GM12878 (cell line): ENCODE measurements at regions not wholly inside any gene's neighbourhood (a gene's known extent, or its start where the extent isn't known, plus 50 kb on each side); places are given as distances from the start of the nearest gene placed in this dataset.

ENCODE experiments used
- ATAC-seq: fragments of 200-7000 bp; cut with Tn5 transposase; 3 replicates; pipeline ENCODE4 v1.9.1; 2020; ENCODE audit warnings: mild to moderate bottlenecking, moderate library complexity
- BruUV-seq: library from RNA; stranded (reverse); fragments of 400-500 nt; replicated peaks from 2 replicates; lab custom pipeline; 2021; lab: Mats Ljungman, UMichigan
- CTCF ChIA-PET: fragments of 300-600 bp; sonication (Branson Sonifier 250); formaldehyde crosslinking; extraction: SDS; loops from one replicate; lab custom pipeline; 2021; ENCODE audit warnings: inconsistent platforms; lab: Yijun Ruan, JAX
- POLR2A ChIA-PET: fragments of 350-600 bp; formaldehyde crosslinking; extraction: SDS; loops from one replicate; lab custom pipeline; 2021; ENCODE audit warnings: inconsistent platforms; lab: Charles Lee
- RAD21 ChIA-PET: fragments of 300-600 bp; sonication (Branson Sonifier 250); formaldehyde crosslinking; loops from one replicate; lab custom pipeline; 2023; ENCODE audit warnings: antibody characterized with exemption; ENCODE audit not compliant: unreplicated experiment; lab: Charles Lee
- SMC1A ChIA-PET: fragments of 300-600 bp; sonication (Branson Sonifier 250); formaldehyde crosslinking; loops from one replicate; lab custom pipeline; 2023; ENCODE audit not compliant: unreplicated experiment, uncharacterized antibody; lab: Charles Lee
- DNase-seq: peaks from one replicate; pipeline ENCODE4 v3.0.0-alpha.2; 2011; ENCODE audit warnings: low read depth, low spot score
- FAIRE-seq: peaks from 3 replicates; lab custom pipeline; 2011; peaks lifted over from hg19 to GRCh38; lab: Jason Lieb, UNC
- H2AFZ ChIP-seq: 2 replicates; pipeline ENCODE4 v1.6.0; 2011; ENCODE audit warnings: low read depth, low read length, control low read depth; ENCODE audit not compliant: control insufficient read depth
- H3K27ac ChIP-seq: 2 replicates; pipeline ENCODE4 v1.5.1; 2011; ENCODE audit warnings: control low read depth; ENCODE audit not compliant: control insufficient read depth, insufficient read depth
- H3K27me3 ChIP-seq, 2 experiments: replicated peaks in 1 of 2; 2 replicates each; pipeline versions ENCODE4 v1.6.0 to v1.6.1; 2011; ENCODE audit warnings: low read length in 1 of 2; ENCODE audit not compliant: control insufficient read depth in 2 of 2, insufficient read depth in 2 of 2
- H3K36me3 ChIP-seq, 2 experiments: 2 replicates each; pipeline ENCODE4 v1.5.1; 2011; ENCODE audit warnings: low read length in 1 of 2; ENCODE audit not compliant: control insufficient read depth in 2 of 2, insufficient read depth in 2 of 2
- H3K4me1 ChIP-seq: 2 replicates; pipeline ENCODE4 v1.6.1; 2011; ENCODE audit warnings: mild to moderate bottlenecking, low read length, moderate library complexity, mixed read lengths; ENCODE audit not compliant: control insufficient read depth, insufficient read depth
- H3K4me2 ChIP-seq: 2 replicates; pipeline ENCODE4 v1.6.0; 2011; ENCODE audit warnings: control low read depth; ENCODE audit not compliant: control insufficient read depth, insufficient read depth
- H3K4me3 ChIP-seq: fragments of 200-600 bp; sonication (generic); 2 replicates; pipeline ENCODE4 v1.5.1; 2016
- H3K79me2 ChIP-seq: 2 replicates; pipeline ENCODE4 v1.6.0; 2011; ENCODE audit warnings: low read length; ENCODE audit not compliant: control insufficient read depth, insufficient read depth
- H3K9ac ChIP-seq: 2 replicates; pipeline ENCODE4 v1.8.0; 2011; ENCODE audit warnings: low read length, control low read depth, mixed read lengths; ENCODE audit not compliant: control insufficient read depth, insufficient read depth
- H3K9me3 ChIP-seq: replicated peaks from 3 replicates; pipeline ENCODE4 v1.5.1; 2011; ENCODE audit warnings: mild to moderate bottlenecking, low read length; ENCODE audit not compliant: control insufficient read depth, insufficient read depth
- H4K20me1 ChIP-seq: 2 replicates; pipeline ENCODE4 v1.6.0; 2011; ENCODE audit not compliant: control insufficient read depth, insufficient read depth
- BCL11A ChIP-seq: IDR thresholded peaks from 2 replicates; pipeline ENCODE4 v1.6.1; 2011; ENCODE audit warnings: low read depth, low read length
- CEBPB ChIP-seq, 2 experiments: fragments of 150-350 bp in 1 of 2; IDR thresholded peaks; 2 replicates each; pipeline ENCODE4 v1.6.1; 2012 to 2014; ENCODE audit warnings: low read depth in 2 of 2, low read length in 2 of 2, borderline replicate concordance in 1 of 2, inconsistent platforms in 1 of 2
- FOXM1 ChIP-seq: IDR thresholded peaks from 2 replicates; pipeline ENCODE4 v1.6.1; 2012; ENCODE audit warnings: low read depth, mild to moderate bottlenecking, inconsistent platforms, low read length, moderate library complexity
- MEF2A ChIP-seq: IDR thresholded peaks from 2 replicates; pipeline ENCODE4 v1.6.1; 2011; ENCODE audit warnings: low read depth, mild to moderate bottlenecking, low read length, moderate library complexity; ENCODE audit not compliant: insufficient read depth
- RCOR1 ChIP-seq: conservative IDR thresholded peaks from 2 replicates; pipeline ENCODE4 v1.6.1; 2012; ENCODE audit warnings: low read depth, low read length, improper control_type of control experiment
- REST ChIP-seq: IDR thresholded peaks from 2 replicates; pipeline ENCODE4 v1.6.1; 2012; ENCODE audit warnings: mild to moderate bottlenecking, low read depth, low read length
- SIX5 ChIP-seq: IDR thresholded peaks from 2 replicates; pipeline ENCODE4 v1.6.1; 2011; ENCODE audit warnings: mild to moderate bottlenecking, low read depth, low read length, moderate library complexity; ENCODE audit not compliant: severe bottlenecking
- SMAD5 ChIP-seq: IDR thresholded peaks from 2 replicates; pipeline ENCODE4 v1.6.1; 2016; ENCODE audit warnings: antibody characterized with exemption, low read depth
- SRF ChIP-seq, 2 experiments: IDR thresholded peaks; 2 replicates each; pipeline ENCODE4 v1.6.1; 2011; ENCODE audit warnings: low read depth in 2 of 2, low read length in 2 of 2, mild to moderate bottlenecking in 1 of 2, moderate library complexity in 1 of 2
- SUPT20H ChIP-seq: IDR thresholded peaks from 2 replicates; pipeline ENCODE4 v1.6.1; 2011; ENCODE audit warnings: low read depth, mild to moderate bottlenecking, low read length, moderate library complexity, borderline replicate concordance; ENCODE audit not compliant: control insufficient read depth
- ZBTB11 ChIP-seq: fragments of 450-650 bp; formaldehyde crosslinking; IDR thresholded peaks from 2 replicates; pipeline ENCODE4 v1.5.0; 2022; ENCODE audit warnings: mild to moderate bottlenecking, missing genetic modification characterization
- in situ Hi-C: fragments of 300-500 bp; cut with MboI; formaldehyde crosslinking; loops from 9 replicates; pipeline ENCODE4 v1.14.3; 2018; ENCODE audit warnings: mixed read lengths
- intact Hi-C: fragments of 100-400 bp; cut with micrococcal nuclease; formaldehyde crosslinking; loops from one replicate; pipeline ENCODE4 v1.14.2; 2022; ENCODE audit not compliant: unreplicated experiment

GRCh38 chr6:159505140-159505922 lies 187.7 kb downstream of the SOD2 start (continued):
- TF ChIP-seq ZBTB11 (no peak), SUPT20H (no peak), REST (no peak)

GRCh38 chr6:159501558-159501957 lies 191.5 kb downstream of the SOD2 start:
- Histone ChIP-seq H3K27me3 (no peaks in the 10 kb centered on the region), H3K9ac (no peak overlapping the region), H3K9me3 (no peaks in the 10 kb centered on the region), H3K4me3 (no peak overlapping the region), H2AFZ (no peak overlapping the region), H3K4me2 (no peak overlapping the region), H4K20me1 (no peaks in the 10 kb centered on the region), H3K36me3 (no peaks in the 10 kb centered on the region), H3K4me1 (no peaks in the 10 kb centered on the region), H3K79me2 (no peaks in the 10 kb centered on the region), H3K27ac (no peak overlapping the region)
- CTCF ChIA-PET, result no interaction called here
- POLR2A ChIA-PET, result no interaction called here
- ATAC-seq (no peak), DNase-seq (no peak), FAIRE-seq (no peak)
- RAD21 ChIA-PET, result no interaction called here
- SMC1A ChIA-PET, result interaction anchor here (1.4 kb wide), 1 partner anchor 13 kb away, joined by 4 read pairs; no protein-coding TSS in a partner anchor
- BruUV-seq, result no TSS peak
- intact Hi-C loops, result no loop called here
- in situ Hi-C loops, result no loop called here
- no peak for TF ChIP-seq SMAD5
- TF ChIP-seq SRF (IDR thresholded peaks at IDR 0.05; ENCODE audit: low read depth in 2 of 2, low read length in 2 of 2), result no peak
- TF ChIP-seq MEF2A, result no peak
- TF ChIP-seq FOXM1, result no peak
- TF ChIP-seq SIX5, result no peak
- no peak for TF ChIP-seq CEBPB (IDR thresholded peaks at IDR 0.05; ENCODE audit: borderline replicate concordance in 1 of 2, low read depth in 2 of 2, low read length in 2 of 2)
- no peak for TF ChIP-seq BCL11A
- TF ChIP-seq RCOR1, result no peak
